H7 (cell line): ENCODE measurements at regions not wholly inside any gene's neighbourhood (a gene's known extent, or its start where the extent isn't known, plus 50 kb on each side); places are given as distances from the start of the nearest gene placed in this dataset.

Experiments
- DNase-seq: peaks from one replicate; pipeline ENCODE4 v3.0.0; 2012
- H3K27me3 ChIP-seq: 2 replicates; pipeline ENCODE4 v1.6.0; 2011; ENCODE audit warnings: mild to moderate bottlenecking, low read length; ENCODE audit not compliant: control insufficient read depth, insufficient read depth
- H3K36me3 ChIP-seq: replicated peaks from 2 replicates; pipeline ENCODE4 v1.5.1; 2011; ENCODE audit warnings: low read length; ENCODE audit not compliant: control insufficient read depth, insufficient read depth
- H3K4me3 ChIP-seq: 2 replicates; pipeline ENCODE4 v1.5.1; 2011; ENCODE audit warnings: low read depth, mild to moderate bottlenecking, control low read depth, low read length, moderate library complexity; ENCODE audit not compliant: insufficient read depth

DNA sequence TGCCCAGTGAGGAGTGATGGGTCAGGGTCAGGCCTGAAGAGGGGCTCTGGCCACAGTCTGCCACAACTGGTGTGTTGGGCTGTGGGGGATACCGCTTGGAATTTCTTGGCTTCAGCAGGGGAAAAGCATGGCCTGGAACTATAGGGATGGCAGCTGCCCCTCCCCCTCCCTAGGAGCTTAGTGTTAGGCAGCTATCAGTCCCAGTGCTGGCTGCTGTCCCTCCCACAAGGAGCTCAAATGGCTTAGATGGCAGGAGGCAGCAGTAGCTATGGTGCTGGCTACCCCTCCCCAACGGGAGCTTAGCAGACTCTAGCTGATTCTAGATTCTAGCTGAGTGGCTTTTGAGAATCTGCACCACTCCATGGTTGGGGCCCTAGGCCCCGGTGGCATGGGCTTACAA, 414.5 kb upstream of the HSF2 start:
- no peak overlapping the region for H3K4me3 ChIP-seq
- H3K27me3 ChIP-seq = no peaks in the 10 kb centered on the region
- no peaks in the 10 kb centered on the region for H3K36me3 ChIP-seq
- DNase-seq = no peak

DNA sequence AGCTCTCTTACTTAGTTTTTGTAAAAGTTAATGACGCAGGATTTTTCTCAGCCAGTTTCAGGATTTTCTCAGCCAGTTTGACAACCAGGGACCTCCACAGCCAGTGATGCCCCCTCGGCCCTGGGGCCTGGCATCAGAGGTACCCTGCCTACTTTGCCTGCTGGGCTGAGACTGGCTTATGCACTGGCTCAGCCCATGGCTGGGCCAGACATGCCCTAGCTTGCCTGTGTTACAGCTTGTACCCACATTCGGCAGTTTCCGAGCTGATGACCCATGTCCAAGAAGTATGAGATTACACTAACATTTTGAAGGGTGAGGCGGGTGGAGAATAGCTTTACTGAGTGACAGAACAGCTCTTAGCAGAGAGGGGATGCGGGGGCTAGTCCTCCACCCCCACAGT, 406.1 kb upstream of the HSF2 start:
- no peaks in the 10 kb centered on the region for H3K27me3 ChIP-seq
- no peak for DNase-seq
- no peak overlapping the region for H3K4me3 ChIP-seq
- no peaks in the 10 kb centered on the region for H3K36me3 ChIP-seq

DNA sequence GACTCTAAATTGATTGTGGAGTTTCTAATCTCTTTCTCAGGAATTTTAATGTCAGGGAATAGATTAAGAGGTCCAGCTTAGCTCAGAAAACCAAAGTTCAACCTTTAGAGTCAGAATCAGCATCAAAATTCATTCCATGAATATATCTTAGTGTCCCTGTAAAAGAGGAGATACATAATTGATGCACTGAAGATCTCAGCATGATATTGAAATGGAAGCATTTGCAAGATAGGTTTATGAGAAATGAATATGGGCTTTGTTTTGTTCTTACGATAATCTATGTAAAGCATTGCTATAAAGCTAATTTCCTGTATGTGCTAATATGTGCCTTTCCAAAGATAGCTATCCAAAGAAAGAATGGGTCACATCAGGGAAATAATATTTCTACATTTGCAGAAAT, 404.5 kb upstream of the HSF2 start:
- H3K4me3 ChIP-seq = no peak overlapping the region
- no peak for DNase-seq
- H3K36me3 ChIP-seq = no peaks in the 10 kb centered on the region
- H3K27me3 ChIP-seq = no peaks in the 10 kb centered on the region

GRCh38 chr6:121998631-121999030, 400.8 kb upstream of the HSF2 start:
- no peak overlapping the region for H3K4me3 ChIP-seq
- H3K27me3 ChIP-seq = no peaks in the 10 kb centered on the region
- no peak for DNase-seq
- H3K36me3 ChIP-seq = no peaks in the 10 kb centered on the region

DNA sequence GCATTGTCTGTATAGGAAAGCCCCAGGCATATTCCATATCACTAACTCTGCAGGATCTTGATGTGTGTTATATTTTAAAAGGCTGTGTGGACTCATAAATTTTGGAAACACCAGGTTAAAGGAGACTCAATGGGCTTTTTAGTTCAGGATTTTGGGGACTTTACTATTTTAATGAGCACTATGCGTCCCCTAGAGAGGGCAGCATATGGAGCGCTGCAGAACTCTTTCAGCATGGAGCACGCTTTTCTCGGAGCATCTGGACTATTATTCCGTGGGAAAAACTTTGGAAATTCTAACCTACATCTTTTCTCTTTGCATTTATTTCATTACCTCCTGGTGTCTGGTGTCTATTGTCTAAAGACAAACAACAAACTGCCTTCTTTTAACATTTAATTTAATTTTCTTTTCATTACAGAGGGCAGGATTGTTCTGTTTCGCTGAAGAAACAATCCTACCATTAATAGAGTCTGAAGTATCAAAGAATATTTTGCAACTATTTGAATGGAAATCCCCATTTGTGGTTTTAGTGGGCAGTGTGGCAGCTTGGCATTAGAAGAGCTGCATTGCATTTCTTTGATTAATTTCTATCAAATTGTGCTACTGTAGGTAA, 399.9 kb upstream of the HSF2 start:
- Histone ChIP-seq H3K27me3 (no peaks in the 10 kb centered on the region), H3K36me3 (no peaks in the 10 kb centered on the region), H3K4me3 (no peak overlapping the region)
- no peak for DNase-seq

GRCh38 chr6:122005661-122006060, 393.8 kb upstream of the HSF2 start:
- no peaks in the 10 kb centered on the region for H3K36me3 ChIP-seq
- no peaks in the 10 kb centered on the region for H3K27me3 ChIP-seq
- DNase-seq = no peak
- H3K4me3 ChIP-seq = no peak overlapping the region

DNA sequence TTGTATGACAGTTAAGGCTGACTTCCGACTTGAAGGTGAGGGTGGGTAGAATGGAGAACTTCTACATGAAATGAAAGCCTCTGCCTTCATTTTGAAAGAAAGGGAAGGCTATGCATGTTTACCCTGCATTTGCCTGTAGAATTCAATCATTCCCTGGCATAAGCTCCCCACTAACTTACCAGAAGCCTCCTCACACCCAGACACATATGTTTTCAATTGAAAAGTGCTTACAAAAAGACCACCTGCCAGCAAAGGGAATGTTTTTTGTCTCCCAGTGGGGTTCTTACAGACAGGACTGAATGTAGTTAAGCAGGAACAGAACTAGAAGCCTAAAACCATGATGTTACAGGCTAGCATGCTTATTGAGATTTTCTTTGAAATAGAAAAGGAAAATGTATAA, 392.1 kb upstream of the HSF2 start:
- DNase-seq = peak; percentile 3
- Histone ChIP-seq H3K27me3 (no peaks in the 10 kb centered on the region), H3K36me3 (no peaks in the 10 kb centered on the region), H3K4me3 (no peak overlapping the region)

DNA sequence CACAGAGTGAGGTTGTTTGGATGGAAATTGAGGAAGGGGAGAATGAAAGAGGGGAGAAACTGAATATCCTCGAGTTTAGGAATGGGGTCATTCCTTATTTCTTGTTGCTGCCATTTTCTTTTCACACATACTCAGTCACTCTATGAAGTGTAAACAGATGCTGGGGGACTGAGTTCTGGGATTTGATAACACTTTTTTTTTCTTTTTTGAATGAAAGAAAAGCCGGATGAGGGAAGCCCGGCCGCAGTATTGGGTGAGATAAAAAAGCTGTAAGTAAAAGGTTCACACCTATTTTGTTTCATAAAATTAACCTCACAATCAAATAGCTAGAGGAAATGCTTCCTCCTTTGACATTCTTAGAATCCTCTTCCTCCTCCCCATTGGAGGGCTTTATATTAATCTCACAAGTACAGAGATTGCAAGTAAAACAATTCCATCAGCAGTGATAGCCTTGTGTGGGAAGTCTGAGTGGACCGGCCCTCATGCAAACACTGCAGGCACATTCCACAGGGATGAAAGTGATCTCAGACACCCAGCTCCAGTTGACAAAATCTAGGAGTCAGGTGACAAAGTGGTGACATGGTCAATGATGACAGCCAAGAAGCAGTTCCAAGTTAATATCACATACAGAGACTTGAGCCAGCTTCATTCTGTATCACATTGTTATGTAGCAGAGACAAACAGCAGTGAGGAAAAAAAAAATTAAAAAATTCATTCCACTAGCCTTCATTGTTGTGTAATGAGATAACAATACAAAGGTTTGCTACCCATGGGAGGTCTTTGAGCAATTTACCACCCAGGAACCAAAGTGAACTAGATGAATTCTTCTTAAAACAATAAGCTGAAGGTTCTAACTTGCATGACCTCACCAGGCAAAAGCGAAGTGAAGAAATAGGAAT, 391.1 kb upstream of the HSF2 start:
- Histone ChIP-seq H3K36me3 (no peaks in the 10 kb centered on the region), H3K4me3 (no peak overlapping the region), H3K27me3 (no peaks in the 10 kb centered on the region)
- DNase-seq = no peak

- no peaks in the 10 kb centered on the region for H3K27me3 ChIP-seq
- DNase-seq = no peak
- no peak overlapping the region for H3K4me3 ChIP-seq
- H3K36me3 ChIP-seq = no peaks in the 10 kb centered on the region
These were observed 390.5 kb upstream of the HSF2 start for GRCh38 chr6:122009000-122009350.

DNA sequence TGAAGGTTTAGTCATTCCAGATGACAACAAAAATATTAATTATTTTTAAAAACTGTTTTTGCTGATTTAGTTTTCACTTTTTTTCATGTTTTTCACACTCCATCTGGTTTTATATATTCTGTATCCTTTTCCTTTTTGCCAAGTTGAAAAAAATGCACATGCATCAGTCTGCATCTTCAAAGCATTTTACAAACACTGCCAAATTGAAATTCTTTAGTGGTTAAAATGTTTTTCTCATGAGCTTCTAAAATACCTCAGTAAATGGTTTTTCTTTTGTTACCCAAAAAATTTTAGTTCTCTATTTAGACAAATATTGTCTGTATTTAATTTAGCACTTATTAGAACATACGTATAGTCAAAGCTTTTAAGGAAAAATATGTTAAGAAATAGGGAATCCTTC, 386.9 kb upstream of the HSF2 start:
- Histone ChIP-seq H3K27me3 (no peaks in the 10 kb centered on the region), H3K4me3 (no peak overlapping the region), H3K36me3 (no peaks in the 10 kb centered on the region)
- DNase-seq = no peak

GRCh38 chr6:122014961-122015360, 384.5 kb upstream of the HSF2 start:
- H3K36me3 ChIP-seq = no peaks in the 10 kb centered on the region
- no peak for DNase-seq
- H3K4me3 ChIP-seq = no peak overlapping the region
- no peaks in the 10 kb centered on the region for H3K27me3 ChIP-seq

- Histone ChIP-seq H3K4me3 (no peak overlapping the region), H3K36me3 (no peaks in the 10 kb centered on the region), H3K27me3 (no peaks in the 10 kb centered on the region)
- DNase-seq = no peak
These were observed 378.7 kb upstream of the HSF2 start for GRCh38 chr6:122020588-122021264.

DNA sequence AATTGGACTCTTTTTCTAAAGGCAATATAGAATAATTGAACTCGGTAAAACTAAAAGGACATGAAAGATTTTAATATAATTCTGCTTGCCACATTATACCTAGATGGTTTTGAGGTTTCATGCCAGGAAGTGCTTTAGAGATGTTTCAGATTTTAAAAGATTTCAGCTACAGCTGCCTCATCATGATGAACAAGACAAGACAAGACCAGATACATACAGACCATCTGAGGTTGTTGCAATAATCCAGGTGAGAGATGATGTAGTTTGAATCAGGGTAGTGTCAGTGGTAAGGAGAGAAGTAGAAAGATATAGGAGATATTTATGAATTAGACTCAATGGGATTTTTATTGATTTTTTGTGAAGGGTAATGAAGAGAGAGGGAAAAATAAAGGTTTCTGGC, 374.3 kb upstream of the HSF2 start:
- Histone ChIP-seq H3K36me3 (no peaks in the 10 kb centered on the region), H3K4me3 (no peak overlapping the region), H3K27me3 (no peaks in the 10 kb centered on the region)
- no peak for DNase-seq

DNA sequence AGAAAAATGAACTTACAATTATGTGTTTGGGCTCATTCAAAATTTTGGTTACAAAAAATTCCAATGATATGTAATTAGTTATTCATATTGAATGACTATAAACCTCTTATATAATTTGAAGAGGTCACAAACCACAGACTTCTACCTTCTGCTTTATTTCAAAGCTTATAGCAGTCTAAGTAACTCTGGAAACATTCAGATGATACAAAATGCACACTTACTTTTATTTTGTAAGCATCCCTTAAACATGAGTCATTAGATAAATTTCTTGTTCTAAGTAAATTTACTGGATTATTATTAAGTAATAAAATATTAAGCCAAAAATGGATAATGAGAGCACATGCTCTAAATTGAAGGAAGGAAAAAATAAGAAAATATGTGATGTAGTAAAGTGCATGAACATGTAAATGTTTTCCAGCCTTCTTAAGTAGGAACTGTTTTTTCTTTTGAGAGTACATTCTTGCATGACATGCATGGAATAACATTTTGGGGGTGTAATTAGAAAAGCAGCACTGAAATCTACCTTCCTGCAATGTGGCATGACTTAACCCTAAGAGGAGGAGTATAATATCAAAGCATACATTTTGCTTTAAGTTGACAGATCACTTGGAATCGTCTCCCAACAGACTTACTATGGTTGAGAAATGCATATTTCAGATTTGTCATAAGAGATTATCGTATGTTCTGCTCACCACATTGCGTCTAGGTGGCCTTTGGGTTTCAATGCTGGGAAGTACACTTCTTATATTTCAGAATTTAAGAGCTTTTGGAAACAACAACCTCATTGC, 372.7 kb upstream of the HSF2 start:
- no peaks in the 10 kb centered on the region for H3K27me3 ChIP-seq
- H3K4me3 ChIP-seq = no peak overlapping the region
- no peak for DNase-seq
- H3K36me3 ChIP-seq = no peaks in the 10 kb centered on the region
